Amniotic epithelial cell (primary cell): ENCODE measurements at regions not wholly inside any gene's neighbourhood (a gene's known extent, or its start where the extent isn't known, plus 50 kb on each side); places are given as distances from the start of the nearest gene placed in this dataset.
"Not testable (repeated sequence)": the region's sequence is repeated elsewhere in the genome, so short reads cannot be mapped to it uniquely, and the experiment has no call there.

Source experiments
- DNase-seq: peaks from one replicate; pipeline ENCODE4 v3.0.0-alpha.2; 2010; ENCODE audit warnings: low read depth

DNA sequence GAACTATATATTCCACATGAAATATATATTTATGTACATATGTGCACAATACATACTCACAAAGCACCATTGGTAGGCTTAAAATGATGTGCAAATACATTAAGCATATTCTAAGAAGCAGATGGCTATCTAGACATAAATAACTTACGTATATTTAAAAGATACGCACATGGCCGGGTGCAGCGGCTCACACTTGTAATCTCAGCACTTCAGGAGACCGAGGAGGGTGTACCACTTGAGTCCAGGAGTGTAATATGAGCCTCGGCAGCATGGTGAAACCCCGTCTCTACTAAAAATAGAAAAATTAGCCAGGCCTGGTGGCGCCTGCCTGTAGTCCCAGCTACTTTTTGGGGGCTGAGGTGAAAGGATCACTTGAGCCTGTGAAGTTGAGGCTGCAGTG, 189.9 kb downstream of the ANKRD36 start:
- not testable (repeated sequence) for DNase-seq

DNA sequence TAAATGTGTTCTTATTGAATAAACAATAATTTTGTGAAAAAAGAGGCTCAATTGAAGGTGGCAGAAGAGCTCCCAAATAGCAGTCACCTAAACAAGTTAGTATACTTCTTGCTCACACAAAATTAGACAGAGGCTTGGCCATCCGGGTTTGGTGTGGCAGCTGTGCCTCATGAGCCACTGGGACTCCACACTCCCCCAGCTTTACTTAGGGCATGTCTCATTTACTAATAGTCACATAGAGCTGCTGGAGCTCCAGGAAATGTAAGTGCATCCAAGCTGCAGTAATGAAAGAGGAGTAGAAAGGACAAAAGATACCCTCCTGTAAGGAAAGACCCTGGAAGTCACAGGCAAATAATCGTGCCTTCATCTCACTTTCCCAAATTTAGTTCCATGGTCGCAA, 188.8 kb downstream of the ANKRD36 start:
- not testable (repeated sequence) for DNase-seq
